WTC11 (cell line): ENCODE measurements at regions not wholly inside any gene's neighbourhood (a gene's known extent, or its start where the extent isn't known, plus 50 kb on each side); places are given as distances from the start of the nearest gene placed in this dataset.

Experiments
- NFYB ChIP-seq: sonication (generic); formaldehyde crosslinking; conservative IDR thresholded peaks from 2 replicates; pipeline ENCODE4 v1.8.0; 2022; ENCODE audit warnings: low read depth, missing genetic modification reagents
- TF ChIP-seq, protein P1 (sequence below): fragments of 200-600 bp; IDR thresholded peaks from 2 replicates; pipeline ENCODE4 v1.8.0; 2022; ENCODE audit warnings: antibody characterized with exemption

DNA sequence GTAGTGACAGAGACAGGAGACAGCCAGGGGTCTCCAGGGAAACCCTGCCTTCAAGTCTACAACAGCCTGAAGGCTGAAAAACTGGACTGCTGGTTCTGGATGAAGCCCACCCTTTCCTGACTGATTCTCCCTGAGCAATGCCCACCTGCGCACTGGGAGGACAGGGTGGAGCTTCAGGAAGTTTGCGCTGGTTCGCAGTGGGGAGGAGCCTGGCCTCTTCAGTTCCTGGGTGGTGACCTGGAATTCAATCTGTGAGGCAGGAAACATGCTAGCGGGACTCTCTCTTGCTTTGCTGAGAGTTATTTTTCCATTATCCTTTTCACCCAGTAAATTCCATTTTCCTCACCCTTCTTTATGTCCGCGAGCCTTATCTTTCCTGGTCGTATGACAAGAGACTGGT, 600.8 kb downstream of the TRHDE start:
- no peak for TF ChIP-seq NFYB
- TF ChIP-seq, protein P1, sequence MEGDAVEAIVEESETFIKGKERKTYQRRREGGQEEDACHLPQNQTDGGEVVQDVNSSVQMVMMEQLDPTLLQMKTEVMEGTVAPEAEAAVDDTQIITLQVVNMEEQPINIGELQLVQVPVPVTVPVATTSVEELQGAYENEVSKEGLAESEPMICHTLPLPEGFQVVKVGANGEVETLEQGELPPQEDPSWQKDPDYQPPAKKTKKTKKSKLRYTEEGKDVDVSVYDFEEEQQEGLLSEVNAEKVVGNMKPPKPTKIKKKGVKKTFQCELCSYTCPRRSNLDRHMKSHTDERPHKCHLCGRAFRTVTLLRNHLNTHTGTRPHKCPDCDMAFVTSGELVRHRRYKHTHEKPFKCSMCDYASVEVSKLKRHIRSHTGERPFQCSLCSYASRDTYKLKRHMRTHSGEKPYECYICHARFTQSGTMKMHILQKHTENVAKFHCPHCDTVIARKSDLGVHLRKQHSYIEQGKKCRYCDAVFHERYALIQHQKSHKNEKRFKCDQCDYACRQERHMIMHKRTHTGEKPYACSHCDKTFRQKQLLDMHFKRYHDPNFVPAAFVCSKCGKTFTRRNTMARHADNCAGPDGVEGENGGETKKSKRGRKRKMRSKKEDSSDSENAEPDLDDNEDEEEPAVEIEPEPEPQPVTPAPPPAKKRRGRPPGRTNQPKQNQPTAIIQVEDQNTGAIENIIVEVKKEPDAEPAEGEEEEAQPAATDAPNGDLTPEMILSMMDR = no peak
